OCI-LY7 (cell line): ENCODE measurements at regions not wholly inside any gene's neighbourhood (a gene's known extent, or its start where the extent isn't known, plus 50 kb on each side); places are given as distances from the start of the nearest gene placed in this dataset.

Source experiments
- BruUV-seq: library from RNA; stranded (reverse); fragments of 400-500 nt; replicated peaks from 2 replicates; lab custom pipeline; 2021; lab: Mats Ljungman, UMichigan
- CTCF ChIA-PET: fragments of 300-600 bp; sonication (Branson Sonifier 250); formaldehyde crosslinking; loops from one replicate; lab custom pipeline; 2022; ENCODE audit warnings: antibody characterized with exemption; ENCODE audit not compliant: unreplicated experiment; lab: Charles Lee
- POLR2A ChIA-PET: fragments of 300-600 bp; sonication (Branson Sonifier 250); formaldehyde crosslinking; loops from one replicate; lab custom pipeline; 2022; ENCODE audit warnings: antibody characterized with exemption; lab: Charles Lee
- DNase-seq: peaks from one replicate; pipeline ENCODE4 v3.0.0-alpha.2; 2015; ENCODE audit warnings: low spot score
- H2AFZ ChIP-seq: fragments of 200-600 bp; sonication (generic), shearing (Covaris generic); 2 replicates; pipeline ENCODE4 v1.6.1; 2014; ENCODE audit warnings: mild to moderate bottlenecking, antibody characterized with exemption, low read length, moderate library complexity
- H3K27ac ChIP-seq: fragments of 200-600 bp; sonication (generic); 2 replicates; pipeline ENCODE4 v1.5.1; 2014; ENCODE audit warnings: mixed run types, low read depth, mild to moderate bottlenecking, moderate library complexity, low read length, inconsistent platforms; ENCODE audit not compliant: poor library complexity, severe bottlenecking
- H3K36me3 ChIP-seq: fragments of 200-600 bp; sonication (generic); 2 replicates; pipeline ENCODE4 v1.6.1; 2014; ENCODE audit warnings: mild to moderate bottlenecking, antibody characterized with exemption, low read length, moderate library complexity, mixed read lengths; ENCODE audit not compliant: insufficient read depth
- H3K4me1 ChIP-seq: fragments of 200-600 bp; sonication (generic); 2 replicates; pipeline ENCODE4 v1.5.1; 2014; ENCODE audit warnings: mild to moderate bottlenecking, low read length; ENCODE audit not compliant: insufficient read depth, poor library complexity, severe bottlenecking
- H3K4me2 ChIP-seq: fragments of 200-600 bp; sonication (generic); 2 replicates; pipeline ENCODE4 v1.6.1; 2014; ENCODE audit warnings: mild to moderate bottlenecking, low read length
- H3K4me3 ChIP-seq: fragments of 200-600 bp; sonication (generic); 2 replicates; pipeline ENCODE4 v1.5.1; 2014; ENCODE audit warnings: mild to moderate bottlenecking, low read depth, low read length; ENCODE audit not compliant: poor library complexity, severe bottlenecking
- H3K79me2 ChIP-seq: fragments of 200-600 bp; sonication (generic); 2 replicates; pipeline ENCODE4 v1.6.1; 2016; ENCODE audit warnings: low read depth, mild to moderate bottlenecking, low read length, moderate library complexity, mixed read lengths; ENCODE audit not compliant: insufficient read depth
- H3K9me2 ChIP-seq: fragments of 200-600 bp; sonication (generic); 2 replicates; pipeline ENCODE4 v1.6.1; 2016; ENCODE audit warnings: mild to moderate bottlenecking, low read length, mixed read lengths; ENCODE audit not compliant: insufficient read depth
- H3K9me3 ChIP-seq: fragments of 200-600 bp; sonication (generic); 2 replicates; pipeline ENCODE4 v1.6.1; 2014; ENCODE audit warnings: mild to moderate bottlenecking, mixed run types, low read length, mixed read lengths
- H4K20me1 ChIP-seq: fragments of 200-600 bp; sonication (generic); 2 replicates; pipeline ENCODE4 v1.6.1; 2014; ENCODE audit warnings: mild to moderate bottlenecking, antibody characterized with exemption, low read length, moderate library complexity, mixed read lengths; ENCODE audit not compliant: insufficient read depth
- EZH2phosphoT487 ChIP-seq: fragments of 200-600 bp; sonication (generic); IDR thresholded peaks from 2 replicates; pipeline ENCODE4 v1.6.1; 2018; ENCODE audit warnings: low read depth, borderline replicate concordance, mild to moderate bottlenecking, mixed run types, antibody characterized with exemption, low read length, moderate library complexity, mixed read lengths
- intact Hi-C: fragments of 100-400 bp; cut with micrococcal nuclease; formaldehyde crosslinking; loops from one replicate; pipeline ENCODE4 v1.10.0; 2022; ENCODE audit not compliant: unreplicated experiment
- TF ChIP-seq, protein P1 (sequence below): fragments of 200-600 bp; sonication (generic); conservative IDR thresholded peaks from 2 replicates; pipeline ENCODE4 v1.5.1; 2014; ENCODE audit warnings: mild to moderate bottlenecking, antibody characterized with exemption, low read length, moderate library complexity, mixed read lengths

GRCh38 chr20:54774426-54774825 is 299.0 kb downstream of the DOK5 start:
- Histone ChIP-seq H4K20me1 (no peaks in the 10 kb centered on the region), H2AFZ (no peak overlapping the region), H3K4me3 (no peak overlapping the region), H3K27ac (no peak overlapping the region), H3K9me2 (no peaks in the 10 kb centered on the region), H3K79me2 (no peaks in the 10 kb centered on the region), H3K36me3 (no peaks in the 10 kb centered on the region), H3K4me2 (no peak overlapping the region), H3K9me3 (no peaks in the 10 kb centered on the region), H3K4me1 (no peaks in the 10 kb centered on the region)
- TF ChIP-seq, protein P1, sequence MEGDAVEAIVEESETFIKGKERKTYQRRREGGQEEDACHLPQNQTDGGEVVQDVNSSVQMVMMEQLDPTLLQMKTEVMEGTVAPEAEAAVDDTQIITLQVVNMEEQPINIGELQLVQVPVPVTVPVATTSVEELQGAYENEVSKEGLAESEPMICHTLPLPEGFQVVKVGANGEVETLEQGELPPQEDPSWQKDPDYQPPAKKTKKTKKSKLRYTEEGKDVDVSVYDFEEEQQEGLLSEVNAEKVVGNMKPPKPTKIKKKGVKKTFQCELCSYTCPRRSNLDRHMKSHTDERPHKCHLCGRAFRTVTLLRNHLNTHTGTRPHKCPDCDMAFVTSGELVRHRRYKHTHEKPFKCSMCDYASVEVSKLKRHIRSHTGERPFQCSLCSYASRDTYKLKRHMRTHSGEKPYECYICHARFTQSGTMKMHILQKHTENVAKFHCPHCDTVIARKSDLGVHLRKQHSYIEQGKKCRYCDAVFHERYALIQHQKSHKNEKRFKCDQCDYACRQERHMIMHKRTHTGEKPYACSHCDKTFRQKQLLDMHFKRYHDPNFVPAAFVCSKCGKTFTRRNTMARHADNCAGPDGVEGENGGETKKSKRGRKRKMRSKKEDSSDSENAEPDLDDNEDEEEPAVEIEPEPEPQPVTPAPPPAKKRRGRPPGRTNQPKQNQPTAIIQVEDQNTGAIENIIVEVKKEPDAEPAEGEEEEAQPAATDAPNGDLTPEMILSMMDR: no peak
- TF ChIP-seq EZH2phosphoT487: no peak
- no peak for DNase-seq
- CTCF ChIA-PET: no interaction called here
- no TSS peak for BruUV-seq
- intact Hi-C loops: no loop called here
- POLR2A ChIA-PET: no interaction called here

- H3K9me2 ChIP-seq: no peaks in the 10 kb centered on the region
- H3K4me3 ChIP-seq: no peak overlapping the region
- no peaks in the 10 kb centered on the region for H3K79me2 ChIP-seq
- H3K4me2 ChIP-seq: no peak overlapping the region
- H2AFZ ChIP-seq: no peak overlapping the region
- no peak for DNase-seq
- no peak overlapping the region for H3K27ac ChIP-seq
- ChIA-PET POLR2A (no interaction called here), CTCF (no interaction called here)
- TF ChIP-seq, protein P1: no peak
- TF ChIP-seq EZH2phosphoT487: no peak
- no TSS peak for BruUV-seq
- intact Hi-C loops: no loop called here
- no peaks in the 10 kb centered on the region for H3K36me3 ChIP-seq
- no peaks in the 10 kb centered on the region for H3K9me3 ChIP-seq
- H4K20me1 ChIP-seq: no peaks in the 10 kb centered on the region
- no peaks in the 10 kb centered on the region for H3K4me1 ChIP-seq
Measured at GRCh38 chr20:54773643-54774000, 298.2 kb downstream of the DOK5 start.

GRCh38 chr20:54772893-54773642 is 297.7 kb downstream of the DOK5 start:
- no peak overlapping the region for H3K4me3 ChIP-seq
- intact Hi-C loops: no loop called here
- H3K4me1 ChIP-seq: no peaks in the 10 kb centered on the region
- DNase-seq: no peak
- no peaks in the 10 kb centered on the region for H3K9me3 ChIP-seq
- no peak overlapping the region for H2AFZ ChIP-seq
- ChIA-PET POLR2A (no interaction called here), CTCF (no interaction called here)
- no TSS peak for BruUV-seq
- no peak overlapping the region for H3K4me2 ChIP-seq
- no peak overlapping the region for H3K27ac ChIP-seq
- no peaks in the 10 kb centered on the region for H4K20me1 ChIP-seq
- no peaks in the 10 kb centered on the region for H3K79me2 ChIP-seq
- no peaks in the 10 kb centered on the region for H3K9me2 ChIP-seq
- TF ChIP-seq, protein P1: no peak
- no peak for TF ChIP-seq EZH2phosphoT487
- no peaks in the 10 kb centered on the region for H3K36me3 ChIP-seq
